Right ventricle myocardium superior (tissue), 1 donor: ENCODE measurements at regions not wholly inside any gene's neighbourhood (a gene's known extent, or its start where the extent isn't known, plus 50 kb on each side); places are given as distances from the start of the nearest gene placed in this dataset.
"Not testable (repeated sequence)": the region's sequence is repeated elsewhere in the genome, so short reads cannot be mapped to it uniquely, and the experiment has no call there.

Experiments
- ATAC-seq: fragments of 200-7000 bp; cut with Tn5 transposase; one replicate; pipeline ENCODE4 v1.9.1; 2020; ENCODE audit warnings: mild to moderate bottlenecking; ENCODE audit not compliant: poor library complexity
- DNase-seq: peaks from one replicate; pipeline ENCODE4 v3.0.0-alpha.2; 2020
- intact Hi-C: fragments of 100-400 bp; cut with DNase I; formaldehyde crosslinking; loops from one replicate; pipeline ENCODE4 v1.11.2; 2022
- donor health status: DM: no; HTN: yes; CAD: no; lungs with severe emphysema.

- intact Hi-C loops = no loop called here
- DNase-seq (no peak), ATAC-seq (no peak)
Observed at GRCh38 chr20:11162026-11162775, 488.4 kb upstream of the JAG1 start.

GRCh38 chr20:11165789-11166188, 492.0 kb upstream of the JAG1 start:
- DNase-seq (no peak), ATAC-seq (no peak)
- intact Hi-C loops = no loop called here

GRCh38 chr20:11166712-11167111, 492.9 kb upstream of the JAG1 start:
- DNase-seq (no peak), ATAC-seq (no peak)
- intact Hi-C loops = no loop called here

GRCh38 chr20:11168026-11168425, 494.2 kb upstream of the JAG1 start:
- ATAC-seq (no peak), DNase-seq (no peak)
- intact Hi-C loops = no loop called here

GRCh38 chr20:11170025-11170424, 496.2 kb upstream of the JAG1 start:
- no peak for ATAC-seq
- no peak for DNase-seq
- intact Hi-C loops = no loop called here

- ATAC-seq (no peak), DNase-seq (no peak)
- intact Hi-C loops = no loop called here
Observed at GRCh38 chr20:11170565-11170964, 496.8 kb upstream of the JAG1 start.

- intact Hi-C loops = no loop called here
Observed at GRCh38 chr20:11172881-11173280, 499.1 kb upstream of the JAG1 start.

GRCh38 chr20:11173916-11174315, 500.1 kb upstream of the JAG1 start:
- no peak for DNase-seq
- intact Hi-C loops = no loop called here
- no peak for ATAC-seq

More at GRCh38 chr20:11172881-11173280, 499.1 kb upstream of the JAG1 start:
- ATAC-seq (no peak), DNase-seq (no peak)

- no peak for ATAC-seq
- no peak for DNase-seq
- intact Hi-C loops = no loop called here
Observed at GRCh38 chr20:11174861-11175260, 501.1 kb upstream of the JAG1 start.

GRCh38 chr20:11176431-11176830, 502.6 kb upstream of the JAG1 start:
- intact Hi-C loops = no loop called here
- DNase-seq (no peak), ATAC-seq (no peak)

- ATAC-seq = no peak
- intact Hi-C loops = no loop called here
- DNase-seq = no peak
Observed at GRCh38 chr20:11178946-11179654, 505.3 kb upstream of the JAG1 start.

GRCh38 chr20:11180186-11180585, 506.4 kb upstream of the JAG1 start:
- DNase-seq (no peak), ATAC-seq (no peak)
- intact Hi-C loops = no loop called here

- ATAC-seq, DNase-seq, intact Hi-C loops: not testable (repeated sequence)
Observed at GRCh38 chr20:11181129-11181528, 507.3 kb upstream of the JAG1 start.

- intact Hi-C loops = no loop called here
- ATAC-seq = no peak
- DNase-seq = no peak
Observed at GRCh38 chr20:11181966-11182365, 508.2 kb upstream of the JAG1 start.

- peak; percentile 71 for ATAC-seq
- intact Hi-C loops = no loop called here
- DNase-seq = no peak
Observed at GRCh38 chr20:11182720-11183119, 508.9 kb upstream of the JAG1 start.

GRCh38 chr20:11186301-11187008, 512.7 kb upstream of the JAG1 start:
- DNase-seq (no peak), ATAC-seq (no peak)
- intact Hi-C loops = no loop called here

- no peak for ATAC-seq
- DNase-seq = no peak
- intact Hi-C loops = no loop called here
Observed at GRCh38 chr20:11188843-11189603, 515.2 kb upstream of the JAG1 start.

- DNase-seq (no peak), ATAC-seq (no peak)
- intact Hi-C loops = no loop called here
Observed at GRCh38 chr20:11190741-11191140, 516.9 kb upstream of the JAG1 start.

- intact Hi-C loops = no loop called here
- ATAC-seq (no peak), DNase-seq (no peak)
Observed at GRCh38 chr20:11192106-11192505, 518.3 kb upstream of the JAG1 start.
